ENCODE measurements at regions not wholly inside any gene's neighbourhood (a gene's known extent, or its start where the extent isn't known, plus 50 kb on each side); places are given as distances from the start of the nearest gene placed in this dataset.

DNA sequence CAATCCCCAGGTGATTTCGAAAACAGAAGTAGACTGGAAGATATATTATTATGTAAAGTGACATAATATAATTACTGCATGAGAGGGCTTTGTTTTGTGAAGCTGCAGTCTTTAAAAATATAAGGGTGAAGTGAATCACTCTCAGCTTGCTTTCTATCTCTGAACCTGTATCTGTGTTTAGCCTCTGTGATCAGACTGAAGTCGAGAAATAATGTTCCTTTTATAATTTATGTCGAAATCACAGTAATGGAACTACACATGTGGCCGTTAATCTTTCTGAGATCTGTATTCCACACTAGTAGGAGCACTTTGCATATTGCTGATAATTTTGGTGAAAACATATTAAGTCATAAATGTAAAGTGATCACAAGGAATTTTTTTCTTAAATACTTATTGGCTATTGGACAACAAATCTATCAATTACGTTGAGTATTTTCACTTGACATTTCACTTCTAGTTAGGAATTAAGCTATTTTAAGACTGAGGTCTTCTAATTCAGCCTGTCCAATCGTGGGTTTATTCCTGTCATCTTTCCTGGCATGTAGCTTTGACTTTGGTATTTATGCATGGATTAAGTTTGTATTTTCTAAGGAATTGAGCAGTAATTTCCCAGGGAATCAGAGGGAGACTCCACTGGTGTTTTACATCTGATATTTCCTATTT is 268.2 kb upstream of the POT1 start:
- TF ChIP-seq, protein P1, sequence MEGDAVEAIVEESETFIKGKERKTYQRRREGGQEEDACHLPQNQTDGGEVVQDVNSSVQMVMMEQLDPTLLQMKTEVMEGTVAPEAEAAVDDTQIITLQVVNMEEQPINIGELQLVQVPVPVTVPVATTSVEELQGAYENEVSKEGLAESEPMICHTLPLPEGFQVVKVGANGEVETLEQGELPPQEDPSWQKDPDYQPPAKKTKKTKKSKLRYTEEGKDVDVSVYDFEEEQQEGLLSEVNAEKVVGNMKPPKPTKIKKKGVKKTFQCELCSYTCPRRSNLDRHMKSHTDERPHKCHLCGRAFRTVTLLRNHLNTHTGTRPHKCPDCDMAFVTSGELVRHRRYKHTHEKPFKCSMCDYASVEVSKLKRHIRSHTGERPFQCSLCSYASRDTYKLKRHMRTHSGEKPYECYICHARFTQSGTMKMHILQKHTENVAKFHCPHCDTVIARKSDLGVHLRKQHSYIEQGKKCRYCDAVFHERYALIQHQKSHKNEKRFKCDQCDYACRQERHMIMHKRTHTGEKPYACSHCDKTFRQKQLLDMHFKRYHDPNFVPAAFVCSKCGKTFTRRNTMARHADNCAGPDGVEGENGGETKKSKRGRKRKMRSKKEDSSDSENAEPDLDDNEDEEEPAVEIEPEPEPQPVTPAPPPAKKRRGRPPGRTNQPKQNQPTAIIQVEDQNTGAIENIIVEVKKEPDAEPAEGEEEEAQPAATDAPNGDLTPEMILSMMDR (IDR thresholded peaks at IDR 0.05), result no peak
- no peak for TF ChIP-seq POLR2A (IDR thresholded peaks at IDR 0.05)

Measured in testis (tissue), 2 donors.